GM21717 (cell line): ENCODE measurements at regions not wholly inside any gene's neighbourhood (a gene's known extent, or its start where the extent isn't known, plus 50 kb on each side); places are given as distances from the start of the nearest gene placed in this dataset.
A peak's percentile ranks its signal among the peaks of the same experiment; 100 is the strongest.
"Not testable (repeated sequence)": the region's sequence is repeated elsewhere in the genome, so short reads cannot be mapped to it uniquely, and the experiment has no call there.

Experiments
- ATAC-seq: cut with Tn5 transposase; IDR thresholded peaks from one replicate; pipeline ENCODE4 v1.9.1; 2021; ENCODE audit warnings: mild to moderate bottlenecking, moderate library complexity; ENCODE audit not compliant: unreplicated experiment

DNA sequence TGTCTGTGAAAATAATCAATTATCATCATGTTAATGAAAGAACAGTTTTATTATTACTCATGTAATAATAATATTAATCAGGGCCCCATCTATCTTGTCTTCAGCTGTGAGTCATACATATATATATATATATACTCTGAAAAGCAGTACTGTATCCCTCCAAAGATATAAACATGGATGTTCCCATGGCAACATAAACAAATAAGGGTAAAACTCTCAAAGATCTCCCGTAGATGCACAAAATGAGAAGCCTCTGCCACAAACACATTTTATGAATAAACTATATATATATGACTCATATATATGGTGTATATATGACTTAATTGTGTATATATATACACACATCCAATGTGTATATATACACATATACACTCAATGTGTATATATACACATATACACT, 163.8 kb upstream of the ARHGEF26 start:
- ATAC-seq, result no peak

DNA sequence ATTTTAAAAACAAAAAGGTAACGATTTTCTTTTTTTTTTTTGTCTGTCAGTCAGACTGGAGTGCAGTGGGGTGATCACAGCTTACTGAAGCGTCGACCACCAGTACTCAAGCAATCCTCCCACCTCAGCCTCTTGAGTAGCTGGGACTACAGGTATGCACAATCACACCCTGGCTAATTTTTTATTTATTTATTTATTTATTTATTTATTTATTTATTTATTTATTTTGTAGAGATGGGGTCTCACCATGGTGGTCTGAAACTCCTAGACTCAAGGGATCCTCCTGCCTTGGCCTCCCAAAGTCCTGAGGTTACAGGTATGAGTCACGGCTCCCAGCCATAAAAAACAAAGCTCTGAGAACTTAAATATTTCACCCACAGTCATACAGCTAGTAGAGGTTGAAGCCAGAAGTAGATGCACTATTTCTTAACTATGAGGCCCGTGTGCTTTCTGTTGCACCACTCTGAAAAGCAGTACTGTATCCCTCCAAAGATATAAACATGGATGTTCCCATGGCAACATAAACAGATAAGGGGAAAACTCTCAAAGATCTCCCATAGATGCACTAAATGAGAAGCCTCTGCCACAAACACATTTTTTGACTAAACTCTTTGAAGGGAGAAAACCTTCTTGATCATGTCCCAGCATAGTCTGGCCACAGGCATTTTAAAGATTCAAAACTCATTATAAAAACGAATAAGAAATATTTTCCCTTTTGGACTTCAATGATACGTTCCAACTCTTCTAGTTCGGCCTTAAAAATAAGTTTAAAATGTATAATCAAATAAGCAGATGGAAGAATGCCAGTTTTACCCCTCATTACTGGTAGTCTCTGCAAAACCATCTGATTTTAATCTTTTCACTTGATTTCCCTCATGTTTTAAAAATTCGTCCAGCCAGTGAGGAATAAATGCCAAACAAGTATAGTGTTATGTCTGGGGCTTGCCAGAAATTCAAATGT, 162.3 kb upstream of the ARHGEF26 start:
- no peak for ATAC-seq

DNA sequence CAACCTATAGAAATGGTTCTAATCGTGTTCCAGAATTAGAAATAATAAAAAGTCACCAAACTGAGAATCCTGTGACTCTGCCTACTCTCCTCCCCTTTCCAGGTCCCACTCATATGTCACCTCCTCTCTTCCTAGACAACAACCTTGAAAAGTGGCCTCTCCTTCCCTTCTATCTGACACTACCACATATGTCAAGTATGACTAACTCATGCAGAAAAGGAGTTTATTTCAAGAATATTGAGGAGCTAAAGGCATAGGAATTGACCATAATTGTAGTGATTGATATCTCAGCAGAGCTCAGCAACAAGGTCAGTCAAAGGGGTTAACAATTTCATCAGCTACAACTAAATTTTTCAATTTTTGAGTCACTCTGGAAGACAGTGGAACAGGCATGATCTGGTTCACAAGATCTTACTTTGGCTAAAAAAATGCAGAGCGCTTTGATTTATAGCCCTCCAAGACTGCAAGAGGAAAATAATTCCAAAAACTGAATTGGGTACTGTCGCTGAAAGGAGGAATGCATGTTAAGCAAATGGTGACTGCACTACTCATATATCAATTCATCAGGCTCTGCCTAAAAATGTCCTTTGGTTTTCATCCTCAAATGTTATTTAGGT, 160.6 kb upstream of the ARHGEF26 start:
- ATAC-seq, result no peak

DNA sequence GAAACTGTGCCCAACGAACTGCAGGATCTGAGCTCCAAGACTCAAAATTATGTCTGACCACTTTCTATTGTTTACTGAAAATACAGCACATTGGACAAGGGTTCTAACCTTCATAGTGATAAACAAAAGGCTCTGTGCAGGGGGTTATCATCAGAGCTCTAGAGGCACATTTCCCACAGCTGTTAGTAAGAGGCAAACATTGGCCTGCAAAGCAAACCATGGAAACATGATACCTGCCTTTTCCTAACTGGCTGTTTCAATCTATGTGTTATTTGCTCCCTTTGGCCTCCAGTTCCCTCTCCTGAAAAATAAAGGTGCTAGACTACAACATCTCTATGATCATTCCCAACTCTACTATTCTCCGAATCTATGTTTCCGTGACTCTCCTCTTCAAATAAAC, 159.7 kb upstream of the ARHGEF26 start:
- ATAC-seq, result no peak

GRCh38 chr3:153963012-153963411, 158.2 kb upstream of the ARHGEF26 start:
- ATAC-seq, result no peak

GRCh38 chr3:153967260-153967659, 153.9 kb upstream of the ARHGEF26 start:
- ATAC-seq, result peak; percentile 44

DNA sequence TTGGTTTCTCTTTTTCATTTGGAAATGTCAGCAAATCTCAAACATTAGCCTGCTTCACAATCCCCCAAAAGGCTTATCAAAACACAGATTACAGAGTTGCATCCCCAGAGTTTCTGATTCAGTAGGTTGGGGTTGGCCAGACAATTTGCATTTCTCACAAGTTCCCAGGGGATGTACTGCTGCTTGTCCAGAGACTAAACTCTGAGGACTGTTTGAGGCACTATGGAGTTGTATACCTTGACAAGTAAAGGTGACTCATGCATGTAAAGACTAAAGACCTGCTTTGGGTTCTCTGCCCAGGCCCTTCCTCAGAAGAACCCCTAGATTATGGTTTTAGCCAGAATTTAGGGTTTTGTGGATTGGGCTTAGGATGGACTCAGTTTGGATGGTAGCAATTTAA, 151.1 kb upstream of the ARHGEF26 start:
- peak; percentile 46 for ATAC-seq

- no peak for ATAC-seq
Observed at GRCh38 chr3:153970741-153971347, 150.3 kb upstream of the ARHGEF26 start.

DNA sequence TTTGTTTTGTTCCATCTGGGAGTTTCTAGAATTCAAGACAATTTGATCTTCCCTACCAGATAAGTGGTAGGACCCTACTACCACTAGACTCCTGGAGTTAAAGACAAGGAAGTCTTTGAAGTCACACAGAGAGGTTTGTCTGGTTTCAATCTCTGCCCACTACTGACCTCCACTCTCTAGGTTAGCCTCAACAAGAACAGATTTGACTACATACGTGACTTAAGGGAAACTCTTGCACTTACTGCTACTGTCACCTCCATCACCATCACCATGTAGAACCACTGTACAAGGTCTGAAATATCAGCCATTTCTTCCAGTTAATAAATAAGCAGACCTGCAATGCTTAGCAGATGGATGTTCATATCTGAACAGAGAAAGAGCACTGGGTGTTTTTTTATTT, 148.3 kb upstream of the ARHGEF26 start:
- ATAC-seq, result peak; percentile 55

DNA sequence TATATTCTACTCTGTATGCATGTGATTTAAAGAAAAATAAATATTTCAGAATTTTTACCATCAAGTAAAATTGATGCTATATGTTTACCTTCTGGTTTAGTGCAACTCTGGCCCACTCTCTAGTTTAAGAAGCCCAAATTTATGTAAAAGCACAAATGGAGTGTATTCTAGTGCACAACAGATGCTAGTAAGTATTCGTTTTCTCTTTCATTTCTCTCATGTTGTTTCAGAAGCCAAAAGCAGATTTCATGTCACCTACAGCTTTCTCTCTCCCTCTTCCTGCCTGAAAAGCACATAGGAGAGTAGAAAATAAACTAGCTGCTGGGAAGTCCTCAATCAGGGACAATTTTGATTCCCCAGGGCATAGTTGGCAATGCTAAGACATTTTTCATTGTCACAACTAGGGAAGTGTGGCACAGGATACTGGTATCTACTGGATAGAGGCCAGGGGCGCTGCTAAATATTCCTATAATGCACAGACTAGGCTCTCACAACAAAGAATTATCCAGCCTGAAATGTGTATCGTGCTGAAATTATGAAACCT, 147.4 kb upstream of the ARHGEF26 start:
- ATAC-seq, result peak; percentile 57

DNA sequence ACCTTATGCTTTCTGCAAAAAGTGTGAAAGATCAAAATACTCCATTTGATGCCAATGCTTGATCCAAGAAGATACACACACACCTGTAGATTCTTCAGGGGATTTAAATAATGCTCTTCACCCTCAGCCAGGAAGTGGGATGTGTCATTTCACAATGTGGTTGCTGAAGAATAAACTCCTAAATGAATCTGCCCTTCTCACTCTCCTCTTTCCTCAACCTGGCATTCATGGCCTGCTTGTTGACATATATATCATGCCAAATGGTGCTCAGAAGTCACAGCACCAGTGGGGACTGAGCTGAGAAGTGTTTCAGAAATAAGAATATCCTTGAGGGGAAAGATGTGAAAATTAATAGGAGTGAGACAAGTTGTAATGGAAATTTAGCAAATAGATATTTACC, 146.6 kb upstream of the ARHGEF26 start:
- ATAC-seq, result no peak

DNA sequence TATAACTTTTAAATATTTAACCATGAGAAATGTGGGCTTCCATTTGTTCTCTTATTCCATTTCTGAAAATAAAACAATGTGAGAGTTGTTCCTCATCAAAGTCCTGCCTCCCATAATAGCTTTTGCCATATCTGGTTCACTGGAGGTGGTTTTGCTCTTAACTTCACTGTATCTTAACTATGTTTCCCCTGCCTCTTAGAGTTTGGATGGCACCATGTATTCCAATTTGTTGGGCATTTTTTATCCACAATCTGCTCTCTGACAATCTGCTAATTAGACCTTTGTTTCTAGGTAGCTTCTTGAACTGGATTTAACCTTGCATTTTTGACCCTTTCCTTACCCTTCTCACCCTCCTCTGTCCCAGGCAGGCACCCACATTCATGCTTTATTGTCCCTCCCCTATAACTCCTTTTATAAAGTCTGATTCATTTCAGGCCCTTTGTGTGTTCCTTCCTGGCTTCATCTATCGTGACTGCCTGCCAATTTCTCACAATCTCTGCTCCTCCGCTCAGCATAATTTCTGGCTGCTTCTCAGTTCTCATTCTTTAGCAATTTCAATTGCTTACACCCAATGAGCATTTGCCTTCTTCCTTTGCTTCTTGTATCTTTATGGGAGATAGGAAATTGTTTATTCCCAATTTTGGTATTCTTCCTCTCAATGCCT, 144.2 kb upstream of the ARHGEF26 start:
- no peak for ATAC-seq

DNA sequence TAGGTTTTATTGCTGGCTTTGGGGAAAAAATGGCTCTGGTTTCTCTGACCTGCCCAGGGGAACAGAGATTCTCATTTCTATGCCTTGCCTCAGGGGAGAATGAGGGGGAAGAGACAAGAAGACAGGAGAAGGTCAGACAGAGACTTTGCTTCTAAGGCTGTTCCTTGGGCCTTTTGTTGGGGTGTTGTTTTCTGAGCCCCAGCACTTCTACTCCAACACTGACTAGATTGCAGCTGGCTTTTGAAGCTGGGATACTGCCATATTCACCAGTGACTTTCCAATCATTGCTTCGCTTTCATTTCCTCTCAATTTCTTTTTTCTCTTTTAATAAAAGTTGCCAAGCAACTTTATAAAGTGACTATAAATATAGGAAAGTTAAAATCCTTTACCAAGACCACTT, 143.2 kb upstream of the ARHGEF26 start:
- no peak for ATAC-seq

- no peak for ATAC-seq
Observed at GRCh38 chr3:153979418-153980251, 141.6 kb upstream of the ARHGEF26 start.

DNA sequence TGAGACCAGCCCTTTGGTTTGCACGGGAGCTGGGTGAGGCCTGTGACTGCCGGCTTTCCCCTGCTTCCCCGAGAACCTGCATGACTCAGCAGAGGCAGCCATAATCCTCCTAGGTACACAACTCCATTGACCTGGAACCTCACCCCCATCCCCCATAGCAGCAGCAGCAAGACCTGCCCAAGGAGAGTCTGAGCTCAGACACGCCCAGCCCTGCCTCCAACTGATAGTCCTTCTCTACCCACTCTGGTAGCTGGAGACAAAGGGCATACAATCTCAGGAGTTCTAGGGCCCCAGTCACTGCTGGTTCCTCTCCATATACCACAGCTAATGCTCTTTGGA, 141.0 kb upstream of the ARHGEF26 start:
- ATAC-seq, result no peak

DNA sequence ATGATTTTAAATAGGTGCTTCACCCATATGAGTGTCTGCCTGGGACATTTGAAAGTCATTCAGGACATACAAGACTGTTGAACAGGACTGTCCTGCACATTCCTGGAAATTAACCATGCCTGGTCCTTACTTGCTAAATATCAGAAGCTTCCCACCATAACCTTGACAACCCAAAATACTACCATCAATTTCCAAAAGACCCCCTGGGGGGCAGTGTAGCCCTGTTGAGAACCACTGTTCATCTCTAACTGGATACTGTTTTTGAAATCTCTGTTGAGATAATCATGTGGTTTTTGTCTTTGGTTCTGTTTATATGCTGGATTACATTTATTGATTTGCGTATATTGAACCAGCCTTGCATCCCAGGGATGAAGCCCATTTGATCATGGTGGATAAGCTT, 123.8 kb upstream of the ARHGEF26 start:
- not testable (repeated sequence) for ATAC-seq

DNA sequence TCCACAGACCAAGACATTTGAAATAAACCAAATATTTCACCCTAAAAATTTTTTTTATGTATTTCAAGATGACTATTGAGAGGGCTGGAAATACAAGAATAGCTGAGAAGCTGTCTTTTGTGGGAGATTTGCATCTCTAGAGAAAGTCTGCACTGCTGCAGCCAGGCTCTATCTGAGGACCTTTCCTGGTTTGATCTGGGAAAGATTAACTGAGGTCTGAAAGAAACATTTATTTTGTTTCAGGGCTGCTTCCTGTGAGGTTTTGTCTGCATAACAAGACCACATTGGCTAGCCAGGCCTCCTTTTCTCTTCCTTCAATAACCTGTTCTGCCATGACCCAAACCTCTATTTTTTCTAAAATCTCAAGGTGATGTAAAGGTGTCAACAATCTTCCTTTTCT, 117.5 kb upstream of the ARHGEF26 start:
- ATAC-seq, result no peak

DNA sequence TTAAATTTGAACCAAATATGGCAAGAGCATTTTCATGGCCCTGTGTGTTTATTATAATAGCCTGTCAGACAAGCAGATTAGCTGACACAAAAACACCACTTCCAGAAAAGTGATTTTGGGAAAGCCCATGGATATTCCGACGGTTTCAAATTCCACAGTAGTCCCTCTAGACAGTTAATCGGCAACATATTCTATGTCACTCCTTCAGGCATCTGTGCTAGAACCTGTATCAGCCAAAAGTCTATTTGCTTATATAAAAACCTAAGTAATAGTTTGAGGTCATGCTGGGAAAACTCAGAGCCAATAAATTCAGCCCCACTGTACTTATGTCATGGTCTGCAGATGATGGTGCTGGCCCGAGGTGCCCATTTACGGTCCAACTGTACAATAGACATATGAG, 110.2 kb upstream of the ARHGEF26 start:
- ATAC-seq, result no peak

DNA sequence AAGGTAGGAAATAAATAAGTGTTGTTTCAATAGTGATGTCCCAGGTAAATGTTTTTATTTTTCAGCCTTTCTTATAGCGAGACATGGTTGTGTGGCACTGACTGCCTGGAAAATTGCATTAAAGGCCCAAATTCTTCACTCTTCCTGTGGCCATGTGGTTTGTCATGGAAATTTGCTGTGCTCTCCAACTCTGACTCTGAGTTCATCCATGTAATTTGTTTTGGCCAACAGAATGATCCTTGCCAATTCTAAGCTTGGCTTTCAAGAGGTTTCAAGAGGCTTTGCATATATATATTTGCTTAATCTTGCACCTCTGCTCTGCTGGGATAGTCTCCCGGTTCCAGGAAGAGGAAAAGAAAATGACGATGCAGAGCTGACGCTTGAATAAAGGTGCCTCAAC, 107.5 kb upstream of the ARHGEF26 start:
- ATAC-seq, result no peak

DNA sequence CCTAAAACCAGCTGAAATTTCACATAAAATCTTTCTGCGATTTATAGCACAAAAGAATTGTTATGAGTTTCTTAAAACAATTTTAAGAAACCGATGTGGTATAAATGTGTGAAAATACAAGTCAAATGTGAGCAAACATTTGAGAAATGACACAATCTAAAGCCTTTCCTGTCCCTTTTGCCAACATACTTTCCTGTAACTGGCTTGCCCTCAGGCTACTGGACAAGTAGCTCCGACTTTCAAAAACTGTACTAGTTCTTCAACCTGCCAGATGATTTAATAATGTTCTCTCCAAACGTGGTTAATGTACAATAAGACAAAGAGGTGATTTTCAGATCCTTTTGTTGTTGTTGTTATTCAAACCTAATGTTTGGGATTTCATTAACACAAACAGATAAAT, 105.9 kb upstream of the ARHGEF26 start:
- no peak for ATAC-seq
